ENCODE measurements at regions not wholly inside any gene's neighbourhood (a gene's known extent, or its start where the extent isn't known, plus 50 kb on each side); places are given as distances from the start of the nearest gene placed in this dataset.

DNA sequence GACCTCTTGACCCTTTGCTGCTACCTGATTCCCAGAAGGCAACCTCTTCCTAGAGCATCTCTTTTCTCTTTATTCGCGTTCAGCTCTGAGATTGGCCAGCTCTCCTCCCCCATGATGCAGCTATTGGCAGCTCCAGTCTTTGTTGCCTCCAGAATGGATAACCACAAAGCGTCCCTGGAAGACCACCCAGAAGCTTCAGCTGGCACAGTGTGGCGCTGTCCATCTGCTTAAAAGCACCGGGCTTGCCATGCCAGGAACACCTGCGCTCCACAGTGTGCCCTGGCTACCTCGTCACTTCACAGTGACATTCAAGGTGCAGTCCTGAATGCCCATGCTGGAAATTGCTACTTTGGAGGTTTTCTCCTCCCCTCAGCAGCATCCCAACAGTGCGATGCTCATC lies 353.9 kb downstream of the LMO4 start:
- no peak for DNase-seq (ENCODE audit: low read depth in 2 of 2)

DNA sequence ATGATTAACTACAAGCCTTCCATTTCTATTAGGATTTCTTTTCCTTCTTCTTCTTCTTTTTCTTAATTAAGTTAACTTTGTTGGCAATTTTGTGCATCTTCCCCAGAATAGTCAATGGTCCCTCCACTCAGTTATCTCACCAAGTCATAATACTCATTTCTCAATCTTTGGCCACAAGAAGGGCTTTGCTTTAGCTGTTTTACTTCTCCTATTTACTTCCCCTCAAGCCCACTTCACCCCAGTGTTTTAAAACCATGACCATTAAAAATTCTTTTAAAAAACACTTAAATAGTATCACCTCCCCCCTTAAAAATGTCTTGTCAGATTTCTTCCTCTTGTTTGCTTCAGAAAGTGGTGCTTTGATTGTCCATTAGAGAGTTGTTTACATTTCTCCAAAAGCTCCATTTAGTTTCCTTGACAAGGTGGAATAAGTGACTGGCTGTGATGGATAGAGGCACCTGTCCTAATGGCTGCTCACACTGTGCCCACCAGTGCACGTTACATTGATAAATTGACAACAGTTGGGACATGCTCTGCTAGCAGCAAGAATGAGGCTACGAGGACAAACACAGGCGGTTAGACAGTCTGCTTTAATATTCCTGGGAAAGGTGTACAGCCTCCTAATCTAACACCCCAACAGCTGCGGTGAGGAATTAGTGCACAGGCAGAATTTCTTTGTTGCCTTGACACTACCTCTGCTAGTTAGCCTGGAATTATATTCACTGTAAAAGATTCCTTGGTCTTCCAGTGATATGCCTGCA lies 354.7 kb downstream of the LMO4 start:
- no peak for DNase-seq (ENCODE audit: low read depth in 2 of 2)

GRCh38 chr1:87684194-87684593 lies 355.5 kb downstream of the LMO4 start:
- no peak for DNase-seq (ENCODE audit: low read depth in 2 of 2)

- no peak for DNase-seq (ENCODE audit: low read depth in 2 of 2)
These were observed 356.1 kb downstream of the LMO4 start for GRCh38 chr1:87684713-87685205.

- no peak for DNase-seq (ENCODE audit: low read depth in 2 of 2)
These were observed 356.8 kb downstream of the LMO4 start for GRCh38 chr1:87685311-87686135.

- DNase-seq (ENCODE audit: low read depth in 2 of 2) = no peak
These were observed 357.4 kb downstream of the LMO4 start for GRCh38 chr1:87686136-87686495.

GRCh38 chr1:87686671-87687070 lies 358.0 kb downstream of the LMO4 start:
- DNase-seq (ENCODE audit: low read depth in 2 of 2) = no peak

GRCh38 chr1:87688136-87688535 lies 359.5 kb downstream of the LMO4 start:
- no peak for DNase-seq (ENCODE audit: low read depth in 2 of 2)

- DNase-seq (ENCODE audit: low read depth in 2 of 2) = no peak
These were observed 360.8 kb downstream of the LMO4 start for GRCh38 chr1:87689487-87689886.

- no peak for DNase-seq (ENCODE audit: low read depth in 2 of 2)
These were observed 367.8 kb downstream of the LMO4 start for GRCh38 chr1:87696483-87696882.

DNA sequence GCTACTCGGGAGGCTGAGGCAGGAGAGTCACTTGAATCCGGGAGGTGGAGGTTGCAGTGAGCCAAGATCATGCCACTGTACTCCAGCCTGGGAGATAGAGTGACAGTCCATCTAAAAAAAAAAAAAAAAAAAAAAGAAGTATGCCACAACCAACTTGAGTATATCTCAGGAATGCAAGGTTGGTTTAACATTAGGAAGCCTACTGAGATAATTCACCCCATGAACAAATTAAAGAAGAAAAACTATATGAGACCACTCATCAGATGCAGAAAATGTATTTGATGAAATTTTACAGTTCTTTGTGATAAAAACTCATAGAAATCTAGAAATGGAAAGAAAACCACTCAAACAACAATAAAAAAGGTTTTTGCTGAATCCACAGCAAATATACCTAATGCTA lies 373.8 kb downstream of the LMO4 start:
- no peak for DNase-seq (ENCODE audit: low read depth in 2 of 2)

DNA sequence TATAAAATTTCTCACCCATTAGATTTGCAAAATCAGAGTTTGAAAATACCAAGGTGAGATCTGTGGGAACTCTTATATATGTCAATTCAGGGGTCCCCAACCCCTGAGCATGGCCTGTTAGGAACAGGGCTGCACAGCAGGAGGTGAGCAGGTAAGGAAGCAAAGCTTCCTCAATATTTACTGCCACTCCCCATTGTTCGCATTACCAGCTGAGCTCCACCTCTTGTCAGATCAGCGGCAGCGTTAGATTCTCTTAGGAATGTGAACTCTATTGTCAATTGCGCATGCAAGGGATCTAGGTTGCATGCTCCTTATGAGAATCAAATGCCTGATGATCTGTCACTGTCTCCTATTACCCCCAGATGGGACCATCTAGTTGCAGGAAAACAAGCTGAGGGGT lies 376.6 kb downstream of the LMO4 start:
- DNase-seq (ENCODE audit: low read depth in 2 of 2) = no peak

DNA sequence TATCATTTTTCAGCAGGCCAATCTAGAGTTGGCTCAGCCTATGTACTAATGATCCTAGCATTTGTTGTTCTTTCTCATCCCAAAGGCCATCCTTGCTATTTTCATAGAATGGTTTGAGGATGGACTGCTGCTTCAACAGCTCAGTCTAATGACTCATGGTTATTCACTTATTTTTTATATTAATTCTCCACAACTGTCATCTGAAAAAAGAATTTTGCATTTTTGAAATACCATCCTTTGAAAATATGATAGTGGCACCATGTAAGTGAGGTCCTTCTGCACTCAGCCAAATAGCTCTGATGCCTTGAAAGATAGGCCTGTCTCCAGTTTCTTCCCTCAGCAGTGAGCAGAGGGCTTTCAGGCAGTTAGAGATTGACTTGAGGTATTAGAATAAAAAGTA lies 377.5 kb downstream of the LMO4 start:
- no peak for DNase-seq (ENCODE audit: low read depth in 2 of 2)

DNA sequence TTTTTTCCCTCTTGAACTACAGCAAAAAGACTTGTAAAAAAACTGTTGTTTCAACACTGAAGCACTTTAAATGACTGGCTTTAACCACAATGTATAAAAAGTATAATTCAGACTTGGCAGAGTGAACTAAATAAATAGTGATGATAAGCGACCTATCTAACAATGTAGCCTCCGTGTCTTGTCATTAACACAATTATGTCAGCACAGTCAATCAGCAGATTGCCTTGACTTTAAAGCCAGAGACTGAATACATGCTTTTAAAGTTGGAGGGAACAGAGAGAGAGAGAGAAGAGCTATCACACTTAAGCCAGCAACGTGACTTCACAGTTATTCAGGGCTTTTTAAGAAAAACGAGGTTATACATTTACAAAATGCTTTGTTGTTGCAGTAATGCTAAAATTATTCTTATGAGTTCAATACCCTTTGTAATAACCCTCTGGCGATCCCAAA lies 378.1 kb downstream of the LMO4 start:
- DNase-seq (ENCODE audit: low read depth in 2 of 2) = no peak

- no peak for DNase-seq (ENCODE audit: low read depth in 2 of 2)
These were observed 378.7 kb downstream of the LMO4 start for GRCh38 chr1:87707411-87707810.

DNA sequence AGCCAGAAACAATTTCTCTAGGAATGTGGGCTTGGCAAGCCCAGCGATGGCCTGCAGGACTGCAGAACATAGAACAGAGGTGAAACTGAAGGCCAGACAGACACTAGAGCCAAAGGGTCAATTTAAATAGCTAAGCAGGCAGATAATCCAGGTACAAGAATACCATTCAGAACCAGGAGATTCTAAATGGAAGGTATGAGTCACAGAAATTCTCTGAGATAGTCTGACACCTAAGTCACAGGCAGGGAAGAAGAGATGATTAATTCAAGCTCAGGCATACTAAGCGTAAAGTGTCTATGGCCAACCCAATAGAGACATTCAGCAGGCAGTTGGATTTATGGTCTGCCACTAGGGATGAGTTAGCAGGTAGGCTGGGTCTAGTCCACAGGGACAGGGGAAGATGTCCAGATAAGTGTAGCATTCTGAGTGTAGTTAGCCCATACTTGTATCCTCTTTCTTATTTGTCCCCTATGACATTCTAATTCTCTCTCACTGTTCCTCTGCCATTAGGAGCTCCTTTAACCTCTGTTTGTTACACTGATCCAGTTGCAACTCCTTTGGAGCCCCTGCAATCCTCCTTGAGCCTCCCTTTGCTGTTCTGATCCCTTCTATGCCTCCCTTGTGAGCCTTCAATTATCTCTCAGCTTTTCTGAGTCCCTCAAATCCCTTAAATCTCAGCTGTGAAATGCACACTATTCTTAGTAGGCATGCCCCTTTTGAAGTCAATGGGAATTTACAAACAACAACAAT lies 383.8 kb downstream of the LMO4 start:
- DNase-seq (ENCODE audit: low read depth in 2 of 2) = no peak

GRCh38 chr1:87714278-87714677 lies 385.6 kb downstream of the LMO4 start:
- no peak for DNase-seq (ENCODE audit: low read depth in 2 of 2)

DNA sequence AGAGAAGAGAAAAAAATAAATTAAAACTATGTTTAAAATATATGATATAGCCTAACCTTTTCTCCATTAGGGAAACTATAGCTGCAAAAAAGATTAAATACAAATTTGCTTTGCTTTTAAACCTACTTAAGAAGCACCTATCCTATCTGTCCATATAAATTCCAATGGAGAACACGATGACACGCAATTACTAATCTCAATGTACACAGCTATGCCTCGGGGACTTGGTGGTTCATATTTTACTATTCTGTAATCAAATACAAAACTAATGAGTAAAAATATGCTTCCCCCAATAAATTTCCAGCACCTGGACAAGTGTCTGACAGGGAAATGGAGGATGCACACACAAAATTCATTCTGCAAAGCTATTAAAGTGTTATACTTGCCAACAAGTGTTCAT lies 386.4 kb downstream of the LMO4 start:
- DNase-seq (ENCODE audit: low read depth in 2 of 2) = no peak

- no peak for DNase-seq (ENCODE audit: low read depth in 2 of 2)
These were observed 386.8 kb downstream of the LMO4 start for GRCh38 chr1:87715471-87715870.

DNA sequence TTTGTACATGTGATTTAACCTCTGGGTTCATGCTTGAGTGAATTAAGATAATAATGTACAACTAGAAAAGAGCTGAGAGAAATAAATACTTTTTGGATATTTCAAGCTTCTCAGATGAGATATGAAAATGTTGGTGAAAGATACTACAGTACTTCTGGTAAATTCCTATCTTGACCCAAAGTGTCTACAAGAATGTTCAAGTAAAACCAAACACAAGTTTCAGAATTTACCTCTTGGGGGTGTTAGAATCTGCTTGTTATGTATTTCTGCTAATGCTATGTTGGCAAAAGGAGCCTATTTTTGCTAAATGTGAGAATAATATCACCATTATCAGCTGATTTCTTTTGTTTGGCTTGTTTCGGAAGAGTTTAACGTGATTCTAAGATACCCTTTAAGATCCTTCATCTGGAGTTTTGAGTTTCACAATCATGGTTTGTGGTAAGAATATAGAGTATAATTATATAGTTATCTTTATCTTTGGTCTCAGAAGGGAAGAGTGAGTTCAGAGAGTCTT lies 388.5 kb downstream of the LMO4 start:
- no peak for DNase-seq (ENCODE audit: low read depth in 2 of 2)

GRCh38 chr1:87718241-87718950 lies 389.7 kb downstream of the LMO4 start:
- no peak for DNase-seq (ENCODE audit: low read depth in 2 of 2)

All from stimulated activated CD4-positive, alpha-beta T cell treated with anti-CD3 and anti-CD28 coated beads, Interleukin-12 subunit alpha, Interleukin-12 subunit beta, amount 100 ng/mL, for 24 hours (primary cell).